KMS-11 (cell line): ENCODE measurements at regions not wholly inside any gene's neighbourhood (a gene's known extent, or its start where the extent isn't known, plus 50 kb on each side); places are given as distances from the start of the nearest gene placed in this dataset.

ENCODE experiments used
- H2AFZ ChIP-seq: fragments of 200-600 bp; sonication (generic); 2 replicates; pipeline ENCODE4 v1.6.1; 2016; ENCODE audit warnings: antibody characterized with exemption, mixed run types, low read depth
- H3K27ac ChIP-seq: fragments of 200-600 bp; sonication (generic); 2 replicates; pipeline ENCODE4 v1.6.1; 2016; ENCODE audit warnings: mild to moderate bottlenecking, mixed run types
- H3K27me3 ChIP-seq: fragments of 200-600 bp; sonication (generic); 2 replicates; pipeline ENCODE4 v1.6.1; 2017; ENCODE audit warnings: mild to moderate bottlenecking, low read depth, mixed run types, moderate library complexity; ENCODE audit not compliant: insufficient read depth
- H3K36me3 ChIP-seq: fragments of 200-600 bp; sonication (generic); 2 replicates; pipeline ENCODE4 v1.6.1; 2017; ENCODE audit warnings: mild to moderate bottlenecking, mixed run types; ENCODE audit not compliant: insufficient read depth
- H3K4me1 ChIP-seq: fragments of 200-600 bp; sonication (generic); 2 replicates; pipeline ENCODE4 v1.6.1; 2016; ENCODE audit warnings: mild to moderate bottlenecking, low read depth, mixed run types; ENCODE audit not compliant: poor library complexity, severe bottlenecking
- H3K4me2 ChIP-seq: fragments of 200-600 bp; sonication (generic); 2 replicates; pipeline ENCODE4 v1.7.0; 2016; ENCODE audit warnings: mild to moderate bottlenecking, mixed run types
- H3K4me3 ChIP-seq: fragments of 200-600 bp; sonication (generic); IDR thresholded peaks from 2 replicates; pipeline ENCODE4 v1.6.1; 2017; ENCODE audit warnings: low read depth, low read length, mixed read lengths; ENCODE audit not compliant: insufficient read depth
- H3K79me2 ChIP-seq: fragments of 200-600 bp; sonication (generic); 2 replicates; pipeline ENCODE4 v1.6.1; 2016; ENCODE audit warnings: low read depth, mixed run types; ENCODE audit not compliant: insufficient read depth
- H3K9ac ChIP-seq: fragments of 200-600 bp; sonication (generic); 2 replicates; pipeline ENCODE4 v1.6.1; 2016; ENCODE audit warnings: mild to moderate bottlenecking, mixed run types
- H4K20me1 ChIP-seq: fragments of 200-600 bp; sonication (generic); 2 replicates; pipeline ENCODE4 v1.6.1; 2016; ENCODE audit warnings: mild to moderate bottlenecking, mixed run types; ENCODE audit not compliant: insufficient read depth
- TF ChIP-seq, protein P1 (sequence below): fragments of 200-600 bp; sonication (generic); conservative IDR thresholded peaks from 2 replicates; pipeline ENCODE4 v1.6.1; 2017; ENCODE audit warnings: low read depth, mild to moderate bottlenecking, antibody characterized with exemption, low read length, moderate library complexity, mixed read lengths

DNA sequence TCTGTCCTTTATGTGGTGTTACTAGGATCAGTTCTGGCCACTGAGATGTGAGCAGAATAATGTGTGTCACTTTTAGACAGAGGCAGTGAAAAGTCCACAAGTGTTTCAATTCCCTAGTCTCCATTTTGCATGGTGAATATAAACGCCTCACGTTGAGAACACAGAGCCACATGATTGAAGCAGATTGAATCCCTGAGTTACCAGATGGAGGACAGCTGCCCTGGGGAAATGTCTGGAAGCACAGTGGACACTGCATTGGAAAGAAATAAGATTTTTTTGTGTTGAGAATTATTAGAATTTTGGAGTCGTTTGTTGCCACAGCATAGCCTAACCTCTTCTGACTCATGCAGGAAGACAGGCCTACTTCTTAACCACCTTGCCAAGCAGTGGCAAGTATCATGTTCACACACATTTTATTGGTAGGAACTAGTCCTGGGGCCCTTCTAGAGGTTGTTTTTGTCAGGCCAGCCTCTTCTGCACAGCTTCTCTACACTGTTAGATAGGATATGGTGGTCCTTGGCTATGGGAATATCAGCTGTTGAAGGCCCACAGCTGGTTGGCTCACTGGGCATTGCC is 188.6 kb downstream of the TMEM182 start:
- no peaks in the 10 kb centered on the region for H4K20me1 ChIP-seq
- H3K4me2 ChIP-seq, result no peak overlapping the region
- H2AFZ ChIP-seq, result no peak overlapping the region
- no peaks in the 10 kb centered on the region for H3K4me1 ChIP-seq
- H3K27me3 ChIP-seq, result no peaks in the 10 kb centered on the region
- H3K9ac ChIP-seq, result no peak overlapping the region
- no peak overlapping the region for H3K27ac ChIP-seq
- TF ChIP-seq, protein P1, sequence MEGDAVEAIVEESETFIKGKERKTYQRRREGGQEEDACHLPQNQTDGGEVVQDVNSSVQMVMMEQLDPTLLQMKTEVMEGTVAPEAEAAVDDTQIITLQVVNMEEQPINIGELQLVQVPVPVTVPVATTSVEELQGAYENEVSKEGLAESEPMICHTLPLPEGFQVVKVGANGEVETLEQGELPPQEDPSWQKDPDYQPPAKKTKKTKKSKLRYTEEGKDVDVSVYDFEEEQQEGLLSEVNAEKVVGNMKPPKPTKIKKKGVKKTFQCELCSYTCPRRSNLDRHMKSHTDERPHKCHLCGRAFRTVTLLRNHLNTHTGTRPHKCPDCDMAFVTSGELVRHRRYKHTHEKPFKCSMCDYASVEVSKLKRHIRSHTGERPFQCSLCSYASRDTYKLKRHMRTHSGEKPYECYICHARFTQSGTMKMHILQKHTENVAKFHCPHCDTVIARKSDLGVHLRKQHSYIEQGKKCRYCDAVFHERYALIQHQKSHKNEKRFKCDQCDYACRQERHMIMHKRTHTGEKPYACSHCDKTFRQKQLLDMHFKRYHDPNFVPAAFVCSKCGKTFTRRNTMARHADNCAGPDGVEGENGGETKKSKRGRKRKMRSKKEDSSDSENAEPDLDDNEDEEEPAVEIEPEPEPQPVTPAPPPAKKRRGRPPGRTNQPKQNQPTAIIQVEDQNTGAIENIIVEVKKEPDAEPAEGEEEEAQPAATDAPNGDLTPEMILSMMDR, result no peak
- H3K4me3 ChIP-seq, result no peak overlapping the region
- H3K36me3 ChIP-seq, result no peaks in the 10 kb centered on the region
- no peaks in the 10 kb centered on the region for H3K79me2 ChIP-seq

DNA sequence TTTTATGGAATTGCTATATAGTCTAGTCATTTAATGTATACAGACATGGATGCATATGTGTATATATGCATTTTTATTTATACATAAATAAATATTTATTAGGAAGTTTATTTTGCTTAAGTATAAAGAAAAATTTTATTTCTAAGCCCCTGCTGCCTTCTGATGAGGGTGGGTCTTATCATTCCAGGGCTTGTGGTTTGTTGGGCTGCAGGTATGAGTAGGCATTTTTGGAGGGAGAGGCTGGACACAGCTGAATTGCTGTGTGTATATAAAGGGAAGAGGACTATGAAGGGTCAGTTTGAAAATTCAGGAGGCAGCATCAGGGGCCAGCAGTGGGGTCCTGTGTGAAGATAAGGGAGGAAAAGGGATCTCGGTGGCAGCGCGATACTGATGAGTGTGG is 189.4 kb downstream of the TMEM182 start:
- no peak overlapping the region for H3K4me3 ChIP-seq
- TF ChIP-seq, protein P1, result no peak
- H3K4me2 ChIP-seq, result no peak overlapping the region
- H3K9ac ChIP-seq, result no peak overlapping the region
- no peaks in the 10 kb centered on the region for H4K20me1 ChIP-seq
- H3K27ac ChIP-seq, result no peak overlapping the region
- H3K27me3 ChIP-seq, result no peaks in the 10 kb centered on the region
- no peak overlapping the region for H2AFZ ChIP-seq
- H3K79me2 ChIP-seq, result no peaks in the 10 kb centered on the region
- H3K4me1 ChIP-seq, result no peaks in the 10 kb centered on the region
- H3K36me3 ChIP-seq, result no peaks in the 10 kb centered on the region

DNA sequence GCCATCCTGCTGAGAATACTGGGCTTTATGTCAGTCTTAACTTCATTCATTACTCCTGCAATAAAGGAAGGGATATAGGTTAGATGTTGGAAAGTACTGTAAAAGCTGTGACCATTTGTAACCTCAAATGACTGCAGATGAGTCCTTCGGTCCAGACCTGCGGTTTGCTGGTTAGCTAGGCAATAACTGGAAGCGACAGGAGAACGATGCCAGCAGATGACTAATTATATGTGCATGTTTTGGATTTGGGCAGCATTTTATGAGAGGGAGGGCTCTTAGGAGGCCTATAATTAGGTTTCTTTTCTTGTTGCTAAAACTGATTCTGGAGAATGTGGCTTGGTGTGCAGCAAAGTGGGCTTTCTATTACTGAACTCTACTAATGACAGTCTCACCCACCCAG is 205.6 kb downstream of the TMEM182 start:
- H3K27ac ChIP-seq, result no peak overlapping the region
- no peak overlapping the region for H3K4me3 ChIP-seq
- no peaks in the 10 kb centered on the region for H3K79me2 ChIP-seq
- H4K20me1 ChIP-seq, result no peaks in the 10 kb centered on the region
- TF ChIP-seq, protein P1, result no peak
- H2AFZ ChIP-seq, result no peak overlapping the region
- H3K36me3 ChIP-seq, result no peaks in the 10 kb centered on the region
- H3K4me2 ChIP-seq, result no peak overlapping the region
- H3K27me3 ChIP-seq, result no peaks in the 10 kb centered on the region
- H3K4me1 ChIP-seq, result no peaks in the 10 kb centered on the region
- H3K9ac ChIP-seq, result no peak overlapping the region

DNA sequence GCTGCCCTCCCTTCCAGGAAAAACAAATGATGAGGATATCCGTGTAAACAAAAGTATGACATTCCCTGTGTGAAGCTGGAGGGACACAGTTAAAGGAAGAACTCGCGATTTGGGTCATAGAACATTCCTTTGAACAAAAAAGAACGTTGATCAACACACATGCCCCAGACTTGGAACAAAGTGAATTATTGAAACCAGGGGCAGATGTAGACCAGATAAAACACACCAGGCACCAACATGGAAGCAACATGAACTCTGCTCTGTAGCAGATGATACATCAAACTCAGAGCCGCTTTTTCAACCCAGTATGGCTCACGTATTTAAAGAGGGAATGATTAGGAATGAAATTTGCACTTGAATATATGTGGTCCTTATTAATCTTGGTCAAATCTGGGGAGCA is 206.5 kb downstream of the TMEM182 start:
- TF ChIP-seq, protein P1, result no peak
- Histone ChIP-seq H4K20me1 (no peaks in the 10 kb centered on the region), H3K79me2 (no peaks in the 10 kb centered on the region), H3K4me1 (no peaks in the 10 kb centered on the region), H3K27ac (no peak overlapping the region), H3K4me3 (no peak overlapping the region), H3K27me3 (no peaks in the 10 kb centered on the region), H2AFZ (no peak overlapping the region), H3K36me3 (no peaks in the 10 kb centered on the region), H3K9ac (no peak overlapping the region), H3K4me2 (no peak overlapping the region)
